Stimulated activated CD4-positive, alpha-beta T cell treated with anti-CD3 and anti-CD28 coated beads, Interleukin-4, amount 100 ng/mL, for 1 hour (primary cell): ENCODE measurements at regions not wholly inside any gene's neighbourhood (a gene's known extent, or its start where the extent isn't known, plus 50 kb on each side); places are given as distances from the start of the nearest gene placed in this dataset.

Source experiments
- DNase-seq: peaks from one replicate; pipeline ENCODE4 v3.0.0-alpha.2; 2020

- peak; percentile 69 for DNase-seq
Observed at GRCh38 chr20:40962733-40963504, 65.7 kb upstream of the TOP1 start.

- DNase-seq = no peak
Observed at GRCh38 chr20:40963505-40963845, 65.1 kb upstream of the TOP1 start.

- no peak for DNase-seq
Observed at GRCh38 chr20:40965671-40966070, 63.0 kb upstream of the TOP1 start.

GRCh38 chr20:40966103-40966502, 62.5 kb upstream of the TOP1 start:
- DNase-seq = no peak

GRCh38 chr20:40966516-40967185, 62.0 kb upstream of the TOP1 start:
- no peak for DNase-seq

GRCh38 chr20:40967700-40968099, 60.9 kb upstream of the TOP1 start:
- no peak for DNase-seq

GRCh38 chr20:40968816-40969562, 59.6 kb upstream of the TOP1 start:
- DNase-seq = peak; percentile 89

GRCh38 chr20:40970218-40970617, 58.4 kb upstream of the TOP1 start:
- DNase-seq = no peak

GRCh38 chr20:40977218-40977617, 51.4 kb upstream of the TOP1 start:
- no peak for DNase-seq

GRCh38 chr20:40978761-40979160, 49.9 kb upstream of the TOP1 start:
- DNase-seq = no peak
